ENCODE measurements at regions not wholly inside any gene's neighbourhood (a gene's known extent, or its start where the extent isn't known, plus 50 kb on each side); places are given as distances from the start of the nearest gene placed in this dataset.

DNA sequence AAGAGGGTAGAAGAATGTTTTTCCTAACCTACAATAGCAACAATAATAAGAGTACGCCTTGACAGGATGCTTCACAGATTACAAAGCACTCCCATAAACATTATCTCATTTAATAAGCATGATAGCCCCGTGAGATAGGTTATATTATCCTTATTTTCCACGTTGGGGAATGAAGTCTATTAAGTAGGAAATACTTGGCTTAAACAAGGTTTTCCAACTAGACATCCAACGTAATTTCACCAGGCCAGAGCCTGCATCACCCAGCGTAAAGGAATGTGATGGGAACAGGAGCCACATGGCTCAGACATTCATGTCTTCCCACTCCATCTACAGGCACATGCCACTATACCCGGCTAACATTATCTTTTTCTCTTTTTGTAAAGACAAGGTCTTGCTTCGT is 223.4 kb upstream of the AMIGO2 start:
- no peak for DNase-seq
- Histone ChIP-seq H3K27ac (no peak overlapping the region), H3K36me3 (no peaks in the 10 kb centered on the region), H3K4me1 (no peaks in the 10 kb centered on the region), H3K9me3 (no peaks in the 10 kb centered on the region), H3K4me3 (no peak overlapping the region), H3K27me3 (no peaks in the 10 kb centered on the region)
- intact Hi-C loops (cut with DNase I): loop anchor here in 2 of 3 donors (10.0 kb wide), 2 partner anchors 218 to 228 kb away; partner anchors contain the start of genes AMIGO2 (in 1 of the 2) and PCED1B (in 1 of the 2)
- TF ChIP-seq, protein P1, sequence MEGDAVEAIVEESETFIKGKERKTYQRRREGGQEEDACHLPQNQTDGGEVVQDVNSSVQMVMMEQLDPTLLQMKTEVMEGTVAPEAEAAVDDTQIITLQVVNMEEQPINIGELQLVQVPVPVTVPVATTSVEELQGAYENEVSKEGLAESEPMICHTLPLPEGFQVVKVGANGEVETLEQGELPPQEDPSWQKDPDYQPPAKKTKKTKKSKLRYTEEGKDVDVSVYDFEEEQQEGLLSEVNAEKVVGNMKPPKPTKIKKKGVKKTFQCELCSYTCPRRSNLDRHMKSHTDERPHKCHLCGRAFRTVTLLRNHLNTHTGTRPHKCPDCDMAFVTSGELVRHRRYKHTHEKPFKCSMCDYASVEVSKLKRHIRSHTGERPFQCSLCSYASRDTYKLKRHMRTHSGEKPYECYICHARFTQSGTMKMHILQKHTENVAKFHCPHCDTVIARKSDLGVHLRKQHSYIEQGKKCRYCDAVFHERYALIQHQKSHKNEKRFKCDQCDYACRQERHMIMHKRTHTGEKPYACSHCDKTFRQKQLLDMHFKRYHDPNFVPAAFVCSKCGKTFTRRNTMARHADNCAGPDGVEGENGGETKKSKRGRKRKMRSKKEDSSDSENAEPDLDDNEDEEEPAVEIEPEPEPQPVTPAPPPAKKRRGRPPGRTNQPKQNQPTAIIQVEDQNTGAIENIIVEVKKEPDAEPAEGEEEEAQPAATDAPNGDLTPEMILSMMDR (IDR thresholded peaks at IDR 0.05): no peak
- ATAC-seq: no peak
- WGBS, 2 donors: 64 to 85% methylated on average over 7 of the region's 7 CpGs
- no peak for FAIRE-seq

DNA sequence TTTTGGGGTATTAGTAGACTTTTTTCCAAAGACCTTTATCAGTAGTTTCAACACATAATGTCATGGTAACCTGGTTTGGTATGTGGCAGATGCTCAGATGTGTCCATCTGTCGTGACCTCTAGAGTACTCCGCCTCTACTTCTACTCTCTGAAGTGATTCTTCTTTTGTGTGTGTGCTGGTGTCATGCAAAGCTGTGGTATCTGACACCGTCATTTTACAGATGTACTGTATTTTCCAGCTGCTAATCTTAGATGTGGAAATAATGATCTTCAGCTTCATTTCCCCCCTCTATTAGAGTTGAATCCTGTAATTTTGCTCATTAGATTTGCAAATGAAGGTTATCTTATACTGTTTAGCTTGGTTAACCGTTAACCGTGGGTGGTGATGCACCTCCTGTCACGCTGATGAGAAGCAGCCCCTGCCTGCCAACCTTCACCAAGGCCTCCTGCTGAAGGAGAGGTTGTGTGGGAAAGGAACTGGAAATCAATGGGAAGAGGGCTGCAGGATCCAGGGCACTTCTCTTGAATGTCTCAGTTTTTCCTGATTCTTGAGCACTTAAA is 222.4 kb upstream of the AMIGO2 start:
- DNase-seq (no peak), FAIRE-seq (no peak), ATAC-seq (no peak)
- Histone ChIP-seq H3K9me3 (no peaks in the 10 kb centered on the region), H3K4me1 (no peaks in the 10 kb centered on the region), H3K4me3 (no peak overlapping the region), H3K36me3 (no peaks in the 10 kb centered on the region), H3K27ac (no peak overlapping the region), H3K27me3 (no peaks in the 10 kb centered on the region)
- intact Hi-C loops (cut with DNase I): loop anchor here in 2 of 3 donors (10.0 kb wide), 2 partner anchors 217 to 227 kb away; partner anchors contain the start of genes AMIGO2 (in 1 of the 2) and PCED1B (in 1 of the 2)
- TF ChIP-seq, protein P1 (IDR thresholded peaks at IDR 0.05): no peak
- 53 to 57% methylated on average over 6 of the region's 6 CpGs for WGBS, 2 donors

DNA sequence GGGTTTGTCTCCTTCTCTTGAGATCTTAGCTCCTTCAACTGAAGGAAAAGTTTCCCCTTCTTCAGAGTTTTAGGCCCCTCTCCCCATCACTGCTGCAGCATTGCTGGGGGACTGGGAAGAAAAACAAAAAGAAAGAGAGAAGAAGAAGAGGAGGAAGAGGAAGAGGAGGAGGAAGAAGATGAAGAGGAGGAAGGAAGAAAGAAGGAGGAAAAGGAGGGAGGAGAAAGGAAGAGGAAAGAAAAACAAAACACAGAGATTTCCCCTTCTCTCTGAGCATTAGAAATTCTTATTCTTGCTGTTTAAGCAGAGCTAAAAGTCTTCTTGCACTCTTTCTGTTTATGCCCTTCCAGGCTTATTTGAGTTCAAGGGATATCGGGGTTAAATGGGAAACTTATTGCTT is 219.8 kb upstream of the AMIGO2 start:
- ATAC-seq (no peak), FAIRE-seq (no peak), DNase-seq (no peak)
- TF ChIP-seq, protein P1 (IDR thresholded peaks at IDR 0.05): no peak
- H3K9me3 ChIP-seq: no peaks in the 10 kb centered on the region
- peaks cover 0 to 3% (median 0%) of the 10 kb centered on the region in 3 donors for H3K4me1 ChIP-seq
- 37 to 47% methylated on average over 1 of the region's 1 CpG for WGBS, 2 donors
- intact Hi-C loops (cut with DNase I): no loop called here
- no peaks in the 10 kb centered on the region for H3K27me3 ChIP-seq
- H3K4me3 ChIP-seq: no peak overlapping the region
- no peaks in the 10 kb centered on the region for H3K36me3 ChIP-seq
- no peak overlapping the region for H3K27ac ChIP-seq

DNA sequence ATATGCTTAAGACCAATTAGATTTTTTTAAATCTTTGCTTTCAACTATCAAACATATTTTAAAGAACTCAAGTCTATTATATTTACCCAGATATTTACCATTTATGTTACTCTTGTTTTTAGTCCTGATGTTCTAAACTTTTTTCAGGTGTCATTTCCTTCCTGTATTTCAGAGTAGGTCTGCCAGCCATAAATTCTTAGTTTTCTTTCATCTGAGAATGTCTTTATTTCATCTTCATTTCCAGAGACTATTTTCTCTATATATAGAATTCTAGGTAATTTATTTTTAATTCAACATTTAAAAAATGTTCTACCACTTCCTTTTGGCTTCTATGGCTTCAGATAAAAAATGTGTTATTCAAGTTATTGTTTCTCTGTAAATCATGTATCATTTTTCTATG is 218.2 kb upstream of the AMIGO2 start:
- FAIRE-seq: no peak
- Histone ChIP-seq H3K27ac (no peak overlapping the region), H3K9me3 (no peaks in the 10 kb centered on the region), H3K4me1 (peaks cover 0 to 3% (median 0%) of the 10 kb centered on the region in 3 donors), H3K36me3 (no peaks in the 10 kb centered on the region), H3K27me3 (no peaks in the 10 kb centered on the region), H3K4me3 (no peak overlapping the region)
- no peak for ATAC-seq
- DNase-seq: no peak
- intact Hi-C loops (cut with DNase I): no loop called here
- TF ChIP-seq, protein P1 (IDR thresholded peaks at IDR 0.05): no peak

DNA sequence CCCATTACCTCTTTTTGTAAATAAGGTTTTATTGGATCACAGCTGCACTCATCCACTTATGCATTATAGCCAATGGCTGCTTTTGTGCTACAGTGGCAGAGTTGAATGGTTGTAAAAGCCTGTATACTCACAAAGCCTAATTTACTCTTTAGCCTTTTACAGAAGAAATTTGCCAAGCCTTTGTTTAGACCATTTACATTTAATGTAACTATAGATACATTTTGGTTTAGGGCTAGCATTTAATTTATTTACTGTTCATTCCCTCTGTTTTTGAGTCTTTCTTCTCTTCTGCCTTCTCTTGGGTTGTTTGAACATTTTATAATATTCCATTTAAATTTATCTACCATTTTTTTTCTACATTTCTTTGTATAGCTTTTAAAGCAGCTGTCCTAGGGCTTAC is 217.1 kb upstream of the AMIGO2 start:
- no peak for ATAC-seq
- Histone ChIP-seq H3K36me3 (no peaks in the 10 kb centered on the region), H3K27me3 (no peaks in the 10 kb centered on the region), H3K27ac (no peak overlapping the region), H3K9me3 (no peaks in the 10 kb centered on the region), H3K4me1 (peaks cover 0 to 3% (median 0%) of the 10 kb centered on the region in 3 donors), H3K4me3 (no peak overlapping the region)
- TF ChIP-seq, protein P1 (IDR thresholded peaks at IDR 0.05): no peak
- FAIRE-seq: no peak
- intact Hi-C loops (cut with DNase I): no loop called here
- no peak for DNase-seq
